Lung (tissue), 12 donors: ENCODE measurements at regions not wholly inside any gene's neighbourhood (a gene's known extent, or its start where the extent isn't known, plus 50 kb on each side); places are given as distances from the start of the nearest gene placed in this dataset. TPM values are rescaled to one million over a fixed set of nuclear protein-coding genes. Genes with fewer than 3 reads are reported as not detected.

Source experiments
- ATAC-seq: fragments of 200-7000 bp; cut with Tn5 transposase; one replicate; pipeline ENCODE4 v1.9.1; 2020; ENCODE audit warnings: moderate number of reproducible peaks; ENCODE audit not compliant: insufficient read depth, low FRiP score
- DNase-seq, 3 donors: peaks; one replicate each; pipeline ENCODE4 v3.0.0-alpha.2; 2013 to 2017
- H3K27ac ChIP-seq, 2 donors: one replicate each; pipeline ENCODE4 v1.5.1; 2013; ENCODE audit warnings: mild to moderate bottlenecking in 2 of 2, moderate library complexity in 2 of 2, control low read depth in 1 of 2, inconsistent platforms in 1 of 2, low read depth in 1 of 2, low read length in 1 of 2
- H3K27me3 ChIP-seq, 3 donors: one replicate each; pipeline ENCODE4 v1.5.1; 2013; ENCODE audit warnings: low read length in 2 of 3; ENCODE audit not compliant: control insufficient read depth in 3 of 3, insufficient read depth in 3 of 3
- H3K36me3 ChIP-seq, 4 donors: one replicate each; pipeline ENCODE4 v1.5.1; 2013; ENCODE audit warnings: low read length in 4 of 4, mild to moderate bottlenecking in 1 of 4, moderate library complexity in 1 of 4; ENCODE audit not compliant: control insufficient read depth in 4 of 4, insufficient read depth in 4 of 4
- H3K4me1 ChIP-seq, 5 donors: one replicate each; pipeline ENCODE4 v1.5.1; 2013; ENCODE audit warnings: low read length in 5 of 5, mild to moderate bottlenecking in 2 of 5, moderate library complexity in 1 of 5; ENCODE audit not compliant: control insufficient read depth in 5 of 5, insufficient read depth in 5 of 5
- H3K4me3 ChIP-seq: one replicate; pipeline ENCODE4 v1.5.1; 2013; ENCODE audit warnings: mild to moderate bottlenecking, control low read depth, moderate library complexity
- H3K9ac ChIP-seq, 2 donors: one replicate each; pipeline ENCODE4 v1.5.1; 2013; ENCODE audit warnings: low read length in 2 of 2, control low read depth in 1 of 2; ENCODE audit not compliant: insufficient read depth in 1 of 2
- H3K9me3 ChIP-seq, 4 donors: one replicate each; pipeline ENCODE4 v1.5.1; 2013; ENCODE audit warnings: low read length in 3 of 4, mild to moderate bottlenecking in 1 of 4, moderate library complexity in 1 of 4; ENCODE audit not compliant: control insufficient read depth in 4 of 4, insufficient read depth in 3 of 4
- WGBS, 2 donors: extraction: QIAGEN DNeasy Blood & Tissue Kit; methylation state at CpG; one replicate each; pipeline ENCODE4 v1.1.7; 2013; 5-methylcytosine and 5-hydroxymethylcytosine counted together
- small RNA-seq: library from RNA; depleted of rRNA; stranded (forward); fragments of <200 nt; gene quantifications from one replicate; pipeline ENCODE3, GENCODE V24; 2014; ENCODE audit warnings: low replicate concordance
- TF ChIP-seq, protein P1 (sequence below): IDR thresholded peaks from 2 replicates; pipeline ENCODE4 v1.5.1; 2012; ENCODE audit warnings: mild to moderate bottlenecking; ENCODE audit errors: control extremely low read depth, extremely low read depth
- donor health status: control.
- donor health status: control.
- donor health status: Bipolar disorder and iron deficiency.
- donor health status: healthy.
- donor health status: DM: yes; HTN: yes; CAD: no.

DNA sequence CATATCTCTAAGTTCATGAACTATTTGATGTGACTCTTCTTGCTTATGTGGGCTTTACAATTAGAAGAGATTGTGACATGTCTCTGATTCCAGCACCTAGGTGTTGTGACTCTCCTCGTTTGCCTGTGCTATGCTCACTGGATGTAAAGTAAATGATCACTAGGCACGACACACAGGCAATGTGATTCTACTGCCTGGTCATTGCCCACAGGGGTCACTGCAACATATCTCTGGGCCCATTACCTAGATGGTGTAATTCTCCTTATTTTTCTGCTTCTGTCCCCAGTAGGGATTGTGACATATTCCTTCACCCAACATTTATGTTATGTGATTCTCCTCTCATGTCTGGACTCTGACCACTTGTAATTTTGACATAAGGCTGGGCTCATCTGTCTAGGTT lies 65.8 kb upstream of the ZNF91 start:
- H3K9me3 ChIP-seq: peaks cover 0 to 20% (median 6%) of the 10 kb centered on the region in 4 donors
- 52 to 53% methylated on average over 2 of the region's 2 CpGs for WGBS, 2 donors
- H3K4me1 ChIP-seq: no peaks in the 10 kb centered on the region
- no peak for DNase-seq
- no peaks in the 10 kb centered on the region for H3K36me3 ChIP-seq
- no peak for ATAC-seq
- TF ChIP-seq, protein P1, sequence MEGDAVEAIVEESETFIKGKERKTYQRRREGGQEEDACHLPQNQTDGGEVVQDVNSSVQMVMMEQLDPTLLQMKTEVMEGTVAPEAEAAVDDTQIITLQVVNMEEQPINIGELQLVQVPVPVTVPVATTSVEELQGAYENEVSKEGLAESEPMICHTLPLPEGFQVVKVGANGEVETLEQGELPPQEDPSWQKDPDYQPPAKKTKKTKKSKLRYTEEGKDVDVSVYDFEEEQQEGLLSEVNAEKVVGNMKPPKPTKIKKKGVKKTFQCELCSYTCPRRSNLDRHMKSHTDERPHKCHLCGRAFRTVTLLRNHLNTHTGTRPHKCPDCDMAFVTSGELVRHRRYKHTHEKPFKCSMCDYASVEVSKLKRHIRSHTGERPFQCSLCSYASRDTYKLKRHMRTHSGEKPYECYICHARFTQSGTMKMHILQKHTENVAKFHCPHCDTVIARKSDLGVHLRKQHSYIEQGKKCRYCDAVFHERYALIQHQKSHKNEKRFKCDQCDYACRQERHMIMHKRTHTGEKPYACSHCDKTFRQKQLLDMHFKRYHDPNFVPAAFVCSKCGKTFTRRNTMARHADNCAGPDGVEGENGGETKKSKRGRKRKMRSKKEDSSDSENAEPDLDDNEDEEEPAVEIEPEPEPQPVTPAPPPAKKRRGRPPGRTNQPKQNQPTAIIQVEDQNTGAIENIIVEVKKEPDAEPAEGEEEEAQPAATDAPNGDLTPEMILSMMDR: no peak
- no peak overlapping the region for H3K9ac ChIP-seq
- no peak overlapping the region for H3K27ac ChIP-seq
- H3K4me3 ChIP-seq: no peak overlapping the region
- no peaks in the 10 kb centered on the region for H3K27me3 ChIP-seq

DNA sequence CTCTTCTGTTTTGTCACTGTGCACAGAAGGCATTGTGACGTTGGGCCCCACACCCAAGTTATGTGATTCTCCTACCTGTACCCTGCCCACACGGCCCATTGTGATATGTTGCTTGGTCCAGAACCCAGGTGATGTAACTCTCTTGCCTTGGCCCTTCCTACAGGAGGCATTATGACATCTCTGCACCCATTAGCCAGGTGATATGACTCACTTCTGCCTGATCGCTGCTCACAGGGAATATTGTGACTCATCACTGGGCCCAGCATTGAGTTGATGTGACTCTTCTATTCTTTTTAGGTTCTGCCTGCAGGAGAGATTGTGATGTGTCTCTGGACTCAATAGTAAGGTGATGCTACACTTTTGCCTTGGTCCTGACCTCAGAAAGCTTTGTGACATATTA lies 65.4 kb upstream of the ZNF91 start:
- no peaks in the 10 kb centered on the region for H3K27me3 ChIP-seq
- H3K4me1 ChIP-seq: no peaks in the 10 kb centered on the region
- no peak overlapping the region for H3K4me3 ChIP-seq
- peaks cover 0 to 20% (median 4%) of the 10 kb centered on the region in 4 donors for H3K9me3 ChIP-seq
- no peaks in the 10 kb centered on the region for H3K36me3 ChIP-seq
- WGBS, 2 donors: 78 to 80% methylated on average over 3 of the region's 3 CpGs
- TF ChIP-seq, protein P1: no peak
- no peak overlapping the region for H3K9ac ChIP-seq
- H3K27ac ChIP-seq: no peak overlapping the region
- DNase-seq (no peak), ATAC-seq (no peak)

Small RNA genes in the stretch of these regions (small RNA-seq; reads per million reads assigned to genes)
- not detected for gene RPS27P29
